GM13977 (cell line): ENCODE measurements at regions not wholly inside any gene's neighbourhood (a gene's known extent, or its start where the extent isn't known, plus 50 kb on each side); places are given as distances from the start of the nearest gene placed in this dataset.
"Not testable (repeated sequence)": the region's sequence is repeated elsewhere in the genome, so short reads cannot be mapped to it uniquely, and the experiment has no call there.

Experiments used
- DNase-seq: peaks from one replicate; pipeline ENCODE4 v3.0.0; 2012; ENCODE audit warnings: low spot score
- in situ Hi-C: fragments of 300-500 bp; cut with MboI; formaldehyde crosslinking; loops from one replicate; pipeline ENCODE4 v1.12.0; 2022; ENCODE audit warnings: low sequenced_read_pairs, low pct_unique_long_range_greater_than_20kb, mixed read lengths, inconsistent platforms; ENCODE audit not compliant: unreplicated experiment
- TF ChIP-seq, protein P1 (sequence below): IDR thresholded peaks from 2 replicates; pipeline ENCODE4 v1.5.1; 2012; ENCODE audit warnings: mild to moderate bottlenecking, control low read depth; ENCODE audit not compliant: insufficient read depth; ENCODE audit errors: extremely low read depth, missing control alignments

- TF ChIP-seq, protein P1, sequence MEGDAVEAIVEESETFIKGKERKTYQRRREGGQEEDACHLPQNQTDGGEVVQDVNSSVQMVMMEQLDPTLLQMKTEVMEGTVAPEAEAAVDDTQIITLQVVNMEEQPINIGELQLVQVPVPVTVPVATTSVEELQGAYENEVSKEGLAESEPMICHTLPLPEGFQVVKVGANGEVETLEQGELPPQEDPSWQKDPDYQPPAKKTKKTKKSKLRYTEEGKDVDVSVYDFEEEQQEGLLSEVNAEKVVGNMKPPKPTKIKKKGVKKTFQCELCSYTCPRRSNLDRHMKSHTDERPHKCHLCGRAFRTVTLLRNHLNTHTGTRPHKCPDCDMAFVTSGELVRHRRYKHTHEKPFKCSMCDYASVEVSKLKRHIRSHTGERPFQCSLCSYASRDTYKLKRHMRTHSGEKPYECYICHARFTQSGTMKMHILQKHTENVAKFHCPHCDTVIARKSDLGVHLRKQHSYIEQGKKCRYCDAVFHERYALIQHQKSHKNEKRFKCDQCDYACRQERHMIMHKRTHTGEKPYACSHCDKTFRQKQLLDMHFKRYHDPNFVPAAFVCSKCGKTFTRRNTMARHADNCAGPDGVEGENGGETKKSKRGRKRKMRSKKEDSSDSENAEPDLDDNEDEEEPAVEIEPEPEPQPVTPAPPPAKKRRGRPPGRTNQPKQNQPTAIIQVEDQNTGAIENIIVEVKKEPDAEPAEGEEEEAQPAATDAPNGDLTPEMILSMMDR = no peak
- in situ Hi-C loops = no loop called here
- DNase-seq = no peak
These were observed 594.1 kb downstream of the TBC1D22A start for GRCh38 chr22:47356511-47357011.

GRCh38 chr22:47355776-47356510, 593.5 kb downstream of the TBC1D22A start:
- TF ChIP-seq, protein P1 = no peak
- in situ Hi-C loops = no loop called here
- DNase-seq = no peak

- no peak for DNase-seq
- TF ChIP-seq, protein P1 = no peak
- in situ Hi-C loops = no loop called here
These were observed 592.9 kb downstream of the TBC1D22A start for GRCh38 chr22:47355388-47355725.

DNA sequence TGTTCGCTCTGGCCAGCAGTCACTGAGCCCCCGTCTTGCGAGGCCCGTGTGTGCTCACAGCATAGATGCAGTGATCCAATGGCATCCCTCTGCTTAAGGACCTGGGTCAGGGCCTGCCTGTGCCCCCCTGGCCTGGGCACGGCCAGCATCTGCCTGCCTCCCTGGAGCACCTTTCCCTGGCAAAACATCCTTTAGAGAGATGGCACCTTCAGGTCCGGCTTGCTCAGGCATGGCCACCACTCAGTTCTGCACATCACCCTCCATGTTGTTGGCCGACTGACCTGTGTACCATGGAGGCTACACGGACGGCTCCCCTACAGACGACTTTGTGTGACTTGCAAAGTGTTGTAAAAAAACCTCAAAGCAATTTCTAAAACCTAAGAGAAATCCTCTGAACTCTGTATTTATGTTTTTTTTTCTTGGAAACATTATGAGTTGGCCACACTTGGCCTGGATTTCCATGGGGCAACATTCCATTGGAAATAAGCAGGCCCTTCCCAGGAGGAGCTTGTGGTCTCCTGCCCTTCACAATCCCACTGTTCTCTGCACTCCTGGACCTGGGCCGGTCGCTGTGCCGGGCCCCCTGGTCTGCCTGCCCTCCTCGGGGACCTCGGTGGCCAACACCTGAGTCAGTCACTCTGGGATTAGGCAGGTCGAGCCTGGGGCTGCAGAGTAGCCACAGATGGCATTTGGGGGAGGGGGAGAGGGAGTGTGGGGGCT, 592.4 kb downstream of the TBC1D22A start:
- TF ChIP-seq, protein P1 = no peak
- no peak for DNase-seq
- in situ Hi-C loops = no loop called here

DNA sequence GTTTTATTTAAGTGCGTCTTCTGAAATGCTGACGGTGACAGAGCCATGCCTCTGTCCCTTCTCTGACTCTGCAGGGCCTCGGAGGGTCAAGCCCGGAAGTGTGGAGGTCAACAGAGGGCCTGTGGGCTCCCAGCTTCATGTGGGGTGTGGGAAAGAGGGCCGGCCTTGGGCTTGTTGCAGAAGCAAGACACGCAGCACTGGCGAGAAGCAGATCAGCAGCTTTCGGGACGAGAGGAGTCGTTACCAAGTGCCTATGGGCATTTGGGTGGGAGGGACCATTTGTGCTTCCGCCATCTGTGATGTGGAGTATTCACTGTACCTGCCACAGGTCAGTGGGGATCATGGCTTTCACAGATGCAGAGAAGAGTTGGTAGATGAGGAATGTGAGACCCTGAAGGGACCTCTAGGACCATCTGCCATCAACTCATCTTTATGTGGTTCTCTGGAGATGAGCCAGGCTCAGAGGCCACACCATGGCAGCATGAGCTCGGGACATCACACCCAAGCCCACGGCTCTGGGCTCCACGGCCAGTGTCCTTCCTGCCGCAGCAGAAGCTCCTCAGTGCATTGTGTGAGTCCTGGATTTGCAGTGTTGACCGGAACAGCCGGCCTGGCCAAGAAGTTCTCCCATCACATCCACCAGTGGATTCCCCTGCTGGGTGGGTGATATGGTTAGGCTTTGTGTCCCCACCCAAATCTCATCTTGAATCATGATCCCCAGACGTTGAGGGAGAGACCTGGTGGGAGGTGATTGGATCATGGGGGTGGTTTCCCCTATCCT, 590.7 kb downstream of the TBC1D22A start:
- DNase-seq = no peak
- in situ Hi-C loops = no loop called here
- TF ChIP-seq, protein P1 = no peak

GRCh38 chr22:47351836-47352579, 589.6 kb downstream of the TBC1D22A start:
- TF ChIP-seq, protein P1 = no peak
- in situ Hi-C loops = no loop called here
- no peak for DNase-seq

DNA sequence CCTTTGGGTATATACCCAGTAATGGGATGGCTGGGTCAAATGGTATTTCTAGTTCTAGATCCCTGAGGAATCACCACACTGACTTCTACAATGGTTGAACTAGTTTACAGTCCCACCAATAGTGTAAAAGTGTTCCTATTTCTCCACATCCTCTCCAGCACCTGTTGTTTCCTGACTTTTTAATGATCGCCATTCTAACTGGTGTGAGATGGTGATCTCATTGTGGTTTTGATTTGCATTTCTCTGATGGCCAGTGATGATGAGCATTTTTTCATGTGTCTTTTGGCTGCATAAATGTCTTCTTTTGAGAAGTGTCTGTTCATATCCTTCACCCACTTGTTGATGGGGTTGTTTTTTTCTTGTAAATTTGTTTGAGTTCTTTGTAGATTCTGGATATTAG, 583.8 kb downstream of the TBC1D22A start:
- in situ Hi-C loops, DNase-seq: not testable (repeated sequence)
